Hindlimb muscle (tissue), 1 donor: ENCODE measurements at regions not wholly inside any gene's neighbourhood (a gene's known extent, or its start where the extent isn't known, plus 50 kb on each side); places are given as distances from the start of the nearest gene placed in this dataset.
"Not testable (repeated sequence)": the region's sequence is repeated elsewhere in the genome, so short reads cannot be mapped to it uniquely, and the experiment has no call there.

Experiments
- DNase-seq: peaks from one replicate; pipeline ENCODE4 v3.0.0-alpha.2; 2013

DNA sequence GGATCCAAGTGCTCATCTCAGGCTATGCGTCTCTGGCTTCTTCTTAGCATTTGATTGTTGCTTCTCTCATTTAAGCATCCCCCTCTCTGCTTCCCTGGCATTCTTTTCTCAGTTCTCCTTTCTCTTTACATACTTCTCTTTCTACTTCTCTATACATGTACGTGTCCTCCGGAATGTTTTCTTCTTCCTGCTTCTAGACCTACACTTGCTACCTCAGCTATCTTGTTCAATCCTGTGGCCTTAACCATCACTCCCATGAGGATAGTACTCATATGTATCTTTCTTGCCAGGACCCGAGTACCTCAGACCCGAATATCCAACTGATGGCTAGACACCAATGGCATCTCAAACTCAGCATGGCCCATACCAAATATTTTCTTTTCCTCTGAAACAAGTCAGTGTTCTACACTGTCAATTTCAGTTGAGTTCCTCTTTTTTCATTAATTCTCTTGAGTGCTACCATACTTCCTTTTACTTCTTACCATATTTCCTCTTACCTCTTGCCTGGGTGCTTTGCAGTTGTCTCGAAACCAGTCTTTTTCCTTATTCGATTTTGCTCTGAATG lies 115.1 kb upstream of the SLC38A2 start:
- DNase-seq, result no peak

DNA sequence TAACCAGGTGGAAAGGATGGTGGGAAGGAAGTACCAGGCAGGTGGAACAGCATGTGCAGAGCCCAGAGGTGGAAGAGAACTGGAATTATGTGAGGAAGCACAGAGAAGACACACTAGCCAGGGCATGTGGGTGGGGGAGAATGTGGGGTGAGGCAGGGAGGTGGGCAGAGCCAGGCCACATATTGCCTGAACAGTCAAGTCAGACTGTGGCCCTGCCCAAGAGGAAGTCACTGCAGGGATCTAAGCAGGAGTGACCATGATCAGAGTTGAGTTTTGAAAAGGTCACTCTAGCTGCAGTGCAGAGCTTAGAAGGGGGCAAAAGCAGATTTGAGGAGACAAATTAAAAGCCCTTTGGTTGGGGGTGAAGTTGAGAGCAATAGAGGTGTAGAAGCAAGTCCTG lies 114.0 kb upstream of the SLC38A2 start:
- no peak for DNase-seq

DNA sequence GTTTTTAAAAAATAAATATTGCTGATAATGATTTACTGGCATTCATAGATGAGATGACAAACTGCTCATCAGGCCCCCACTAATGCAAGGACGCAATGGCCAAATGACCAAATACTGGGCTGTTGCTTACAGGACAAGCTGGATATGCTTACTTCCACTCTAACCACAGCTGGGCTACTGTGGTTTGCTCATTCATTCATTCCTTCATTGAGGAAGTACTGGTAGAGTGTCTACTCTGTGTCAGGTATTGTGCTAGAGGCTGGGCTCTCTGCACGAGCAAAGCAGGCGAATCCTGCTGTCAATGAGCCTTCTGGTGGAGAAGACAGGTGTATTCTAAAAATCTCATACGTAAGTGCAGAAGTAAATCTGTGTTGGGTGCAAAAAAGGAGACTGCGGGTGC lies 113.3 kb upstream of the SLC38A2 start:
- DNase-seq, result no peak

DNA sequence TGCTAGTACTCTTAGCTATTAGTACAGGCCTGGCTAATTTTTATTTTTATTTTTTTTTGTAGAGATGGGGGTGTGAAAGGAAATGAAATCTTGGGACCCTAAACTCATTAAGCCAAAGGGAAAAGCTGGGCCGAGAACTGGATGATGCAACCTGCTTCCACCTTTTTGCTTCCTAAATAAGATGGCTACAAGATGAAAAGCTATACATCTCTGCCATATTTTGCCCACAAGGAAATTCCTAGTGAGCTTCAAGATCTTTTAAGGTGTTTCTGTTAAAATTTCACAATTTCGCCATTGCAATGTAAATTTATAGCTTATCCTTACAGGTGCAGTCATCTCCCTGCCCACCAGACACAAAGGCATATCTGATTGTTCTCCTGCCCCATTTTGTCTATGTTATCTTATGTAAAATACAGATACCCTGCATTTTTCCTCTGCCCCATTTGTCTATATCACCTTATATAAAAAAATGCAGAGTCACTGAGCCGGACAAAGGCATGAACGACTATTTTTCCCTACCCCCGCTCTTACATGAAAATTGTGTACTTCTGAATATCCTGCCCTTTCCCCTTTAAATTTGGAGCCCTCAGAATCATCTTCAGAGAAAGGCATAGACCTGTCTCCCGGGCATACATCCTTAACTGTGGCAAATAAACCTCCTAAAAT lies 112.0 kb upstream of the SLC38A2 start:
- DNase-seq, result no peak

DNA sequence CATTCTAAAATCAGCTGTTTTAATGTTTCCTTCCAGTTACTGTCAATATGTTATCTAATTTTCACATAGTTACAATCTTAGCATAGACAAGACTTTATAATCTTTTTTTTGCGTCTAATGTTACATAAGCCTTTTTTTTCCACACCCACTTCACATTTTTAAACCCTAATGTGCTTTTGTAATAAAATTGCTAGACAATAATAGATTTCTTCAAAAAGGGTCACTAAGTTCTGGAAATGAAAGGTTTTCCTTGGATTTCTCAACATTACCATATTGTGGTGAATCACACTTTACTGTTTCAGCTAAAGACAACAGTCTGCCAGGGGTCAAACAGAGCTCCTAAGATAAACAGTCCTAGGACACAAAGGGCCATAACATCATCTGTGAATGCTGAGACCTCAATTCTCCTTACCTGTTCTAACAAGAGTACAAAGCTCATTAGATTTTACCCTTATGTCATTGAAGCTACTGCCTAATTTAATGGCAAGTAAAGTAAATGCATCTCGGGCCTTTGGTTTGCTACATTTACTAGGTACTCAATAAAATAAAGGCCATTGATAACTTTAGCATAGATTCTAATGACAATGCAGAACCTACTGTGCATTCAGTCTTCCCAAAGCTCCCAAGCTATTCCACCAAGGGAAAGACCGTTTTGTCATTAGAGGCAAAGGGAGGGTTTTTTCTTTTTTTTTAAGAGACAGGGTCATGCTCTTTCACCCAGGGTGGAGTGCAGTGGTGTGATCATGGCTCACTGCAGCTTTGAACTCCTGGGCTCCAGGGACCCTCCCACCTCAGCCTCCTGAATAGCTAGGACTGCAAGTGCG lies 111.2 kb upstream of the SLC38A2 start:
- DNase-seq, result no peak

DNA sequence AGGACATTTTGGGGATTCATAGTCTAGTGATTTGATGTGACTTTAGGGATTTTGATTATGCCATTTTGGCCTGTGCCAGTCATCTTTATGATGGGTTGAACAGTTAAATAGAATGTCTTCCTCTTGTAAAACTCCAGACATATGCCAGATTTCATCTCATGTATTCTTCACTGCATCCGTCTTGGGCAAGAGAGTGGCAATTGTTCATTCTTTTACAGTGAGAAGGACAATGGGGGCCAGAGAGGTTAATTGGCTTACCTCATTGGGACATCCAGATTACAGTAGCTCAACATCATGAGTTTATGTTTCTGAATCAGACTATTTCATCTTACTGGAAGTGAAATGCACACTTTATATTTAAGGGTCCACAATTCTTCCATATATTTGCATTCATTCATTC lies 108.2 kb upstream of the SLC38A2 start:
- no peak for DNase-seq

DNA sequence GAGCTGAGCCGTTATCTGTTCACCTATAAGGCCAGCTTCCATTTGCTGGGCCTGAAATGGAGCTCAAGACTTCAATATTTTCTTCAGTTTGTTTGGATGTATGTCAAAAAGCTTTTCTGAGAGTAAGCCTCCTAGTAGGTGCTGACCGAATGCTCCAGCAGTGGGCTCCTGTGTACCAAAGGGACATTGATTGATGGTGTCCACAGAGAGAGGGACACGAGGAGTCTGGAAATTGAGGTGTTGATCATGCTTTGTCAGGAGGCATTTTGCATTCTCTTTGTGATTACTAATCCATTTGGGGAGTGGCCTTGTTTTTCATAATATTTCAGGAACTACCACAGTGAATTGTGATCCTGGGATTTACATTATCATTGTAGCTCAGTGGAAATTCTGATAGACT lies 107.7 kb upstream of the SLC38A2 start:
- no peak for DNase-seq

DNA sequence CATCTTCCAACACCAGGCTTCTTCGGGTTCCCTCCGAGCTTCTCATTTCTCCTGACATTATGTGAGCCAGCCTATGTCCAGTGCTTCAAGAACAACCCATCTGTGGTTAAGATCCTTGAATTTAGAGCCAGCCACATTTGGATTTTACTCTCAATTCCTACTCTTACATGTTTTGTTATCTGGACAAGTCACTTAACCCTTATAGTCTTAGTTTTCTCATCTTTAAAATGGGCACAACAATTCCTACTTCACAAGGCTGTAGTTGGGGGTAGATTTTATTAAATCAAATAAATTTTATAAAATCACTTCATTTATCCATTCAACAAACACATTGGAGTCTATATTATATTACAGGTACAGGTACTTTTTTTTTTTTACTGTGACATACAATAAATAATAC lies 105.5 kb upstream of the SLC38A2 start:
- no peak for DNase-seq

DNA sequence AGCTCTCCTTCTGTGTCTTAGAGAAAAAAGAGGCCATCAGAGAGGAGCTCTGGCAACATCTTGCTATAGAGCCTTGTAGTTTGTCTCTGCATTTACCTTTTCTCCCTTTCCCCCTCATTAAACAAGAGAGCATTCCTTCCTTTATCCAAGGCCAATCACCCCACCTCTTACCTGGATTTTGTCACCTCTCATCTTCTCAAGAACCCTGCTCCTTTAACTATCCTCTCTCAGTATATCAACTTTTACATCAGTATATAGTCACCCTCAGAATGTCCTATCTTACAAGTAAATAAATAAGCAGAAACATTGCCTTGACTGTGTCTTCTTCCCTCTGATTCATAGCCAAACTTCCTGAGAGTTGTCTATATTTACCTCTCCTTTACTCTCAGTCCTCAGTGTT lies 105.0 kb upstream of the SLC38A2 start:
- no peak for DNase-seq

DNA sequence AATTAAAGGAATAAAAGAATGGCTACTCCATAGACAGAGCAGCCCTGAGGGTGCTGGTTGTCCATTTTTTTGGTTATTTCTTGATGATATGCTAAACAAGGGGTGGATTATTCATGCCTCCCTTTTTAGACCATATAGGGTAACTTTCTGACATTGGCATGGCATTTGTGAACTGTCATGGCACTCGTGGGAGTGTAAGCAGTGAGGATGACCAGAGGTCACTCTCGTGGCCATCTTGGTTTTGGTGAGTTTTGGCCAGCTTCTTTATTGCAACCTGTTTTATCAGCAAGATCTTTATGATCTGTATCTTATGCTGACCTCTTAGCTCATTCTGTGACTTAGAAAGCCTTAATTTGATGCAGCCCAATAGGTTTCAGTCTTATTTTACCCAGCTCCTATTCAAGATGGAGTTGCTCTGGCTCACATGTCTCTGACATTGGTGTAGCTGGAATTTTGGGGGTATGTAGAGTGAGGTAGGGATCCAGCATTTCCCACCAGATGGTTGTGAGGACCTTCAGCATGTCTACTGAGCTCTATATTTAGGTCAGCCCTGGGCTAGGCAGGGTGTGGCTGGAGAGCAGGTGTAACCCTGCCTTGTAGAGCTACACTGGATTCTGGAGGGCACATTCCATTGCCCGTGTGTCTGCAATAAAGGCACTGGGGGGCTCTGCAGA lies 103.5 kb upstream of the SLC38A2 start:
- no peak for DNase-seq

DNA sequence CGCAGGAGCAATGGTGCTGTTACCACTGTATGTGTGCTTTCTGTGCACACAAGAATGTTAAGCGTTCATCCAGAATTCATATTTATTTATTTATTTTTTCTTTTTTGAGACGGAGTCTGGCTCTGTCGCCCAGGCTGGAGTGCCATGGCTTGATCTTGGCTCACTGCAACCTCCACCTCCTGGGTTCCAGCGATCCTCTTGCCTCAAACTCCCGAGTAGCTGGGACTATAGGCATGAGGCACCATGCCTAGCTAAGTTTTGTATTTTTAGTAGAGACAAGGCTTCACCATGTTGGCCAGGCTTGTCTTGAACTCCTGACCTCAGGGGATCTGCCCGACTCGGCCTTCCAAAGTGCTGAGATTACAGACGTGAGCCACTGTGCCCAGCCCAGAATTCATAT lies 101.8 kb upstream of the SLC38A2 start:
- DNase-seq, result not testable (repeated sequence)

DNA sequence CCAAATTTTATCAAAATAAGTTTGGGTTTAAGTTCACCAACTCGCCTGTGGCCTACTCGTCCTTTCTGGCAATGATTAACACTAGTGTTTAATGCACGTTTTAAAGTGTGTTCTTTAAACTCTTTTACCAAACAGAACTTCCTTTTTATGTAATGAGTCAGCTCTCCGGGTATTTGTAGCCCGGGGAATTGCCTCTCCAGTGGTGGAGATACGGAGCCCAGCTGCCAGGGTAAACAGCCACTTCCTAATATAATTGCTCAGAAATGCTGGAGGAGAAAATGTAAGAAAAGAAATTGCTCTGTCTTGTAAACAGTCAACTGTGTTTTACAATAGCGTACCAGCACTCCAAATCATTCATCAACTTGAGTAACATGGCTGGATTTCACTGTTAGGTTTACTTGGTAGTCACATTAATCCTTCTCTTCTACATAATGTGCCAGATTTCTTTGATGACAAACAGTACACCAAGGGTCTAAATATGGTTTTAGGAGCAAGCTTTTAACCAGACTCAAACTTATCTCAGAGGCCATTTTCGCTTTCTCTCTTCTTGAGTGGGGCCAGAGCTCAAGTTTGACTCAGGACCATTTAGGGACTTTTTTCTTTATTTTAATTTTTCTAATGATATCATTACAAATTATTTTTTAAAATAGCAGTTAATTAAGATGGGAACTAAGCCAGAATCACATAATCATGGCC lies 101.2 kb upstream of the SLC38A2 start:
- DNase-seq, result no peak

DNA sequence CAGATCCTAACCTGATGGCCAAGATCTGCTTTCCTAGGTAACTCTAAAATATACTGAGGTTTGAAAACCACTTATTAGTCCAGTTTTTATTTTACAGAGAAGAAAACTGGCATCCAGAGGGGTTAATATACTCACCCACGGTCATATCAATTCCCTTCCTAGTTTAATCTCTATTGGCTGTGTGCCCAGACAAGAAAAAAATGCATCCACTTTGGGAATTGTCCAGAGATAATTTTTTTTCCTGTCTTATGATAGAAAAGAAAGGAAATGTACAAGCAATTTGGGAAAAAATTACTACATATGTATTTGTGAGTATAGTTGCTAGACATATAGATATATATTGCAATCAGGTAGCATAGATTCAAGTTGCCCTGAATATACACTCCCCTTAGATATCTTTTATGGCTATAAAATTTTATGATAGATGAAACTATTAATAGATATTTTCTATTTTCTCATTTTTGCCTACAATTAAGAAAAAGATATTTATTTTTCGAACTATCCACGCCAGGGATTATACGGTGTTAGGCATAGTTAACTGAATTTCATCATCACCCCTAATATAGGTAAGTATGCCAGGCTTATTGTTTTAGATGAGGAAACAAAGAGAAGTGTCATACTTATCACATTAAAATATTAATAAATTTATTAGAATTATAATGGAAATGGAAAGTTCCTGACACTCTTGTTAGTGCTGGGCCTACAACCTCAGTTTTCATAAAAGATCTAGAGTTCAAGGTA lies 100.5 kb upstream of the SLC38A2 start:
- no peak for DNase-seq

DNA sequence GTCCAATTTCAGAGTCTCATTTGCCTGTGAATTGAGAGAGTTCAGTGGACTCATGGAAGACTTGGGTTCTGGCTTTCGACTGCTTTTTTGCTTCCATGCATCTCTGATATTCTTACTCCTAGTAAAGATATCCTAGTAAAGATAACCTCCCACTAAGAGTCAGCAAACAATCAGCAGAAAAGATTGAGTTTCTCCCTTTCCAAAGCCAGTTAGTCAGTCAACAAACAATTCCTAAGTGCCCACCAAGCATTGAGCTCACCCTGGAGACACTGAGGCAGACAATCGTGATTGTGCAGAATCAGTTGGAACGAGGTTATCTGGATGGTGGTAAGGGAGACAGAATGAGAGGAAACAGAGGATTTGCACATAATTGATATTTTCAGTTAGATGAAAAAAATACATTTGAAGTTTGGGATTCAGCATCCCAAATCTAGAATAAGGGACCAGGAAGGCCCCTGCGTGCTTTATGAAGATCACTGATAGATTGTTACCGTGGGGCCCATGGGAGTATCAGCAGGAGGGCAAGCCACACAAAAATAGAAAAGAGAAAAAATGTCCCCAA lies 99.7 kb upstream of the SLC38A2 start:
- no peak for DNase-seq

DNA sequence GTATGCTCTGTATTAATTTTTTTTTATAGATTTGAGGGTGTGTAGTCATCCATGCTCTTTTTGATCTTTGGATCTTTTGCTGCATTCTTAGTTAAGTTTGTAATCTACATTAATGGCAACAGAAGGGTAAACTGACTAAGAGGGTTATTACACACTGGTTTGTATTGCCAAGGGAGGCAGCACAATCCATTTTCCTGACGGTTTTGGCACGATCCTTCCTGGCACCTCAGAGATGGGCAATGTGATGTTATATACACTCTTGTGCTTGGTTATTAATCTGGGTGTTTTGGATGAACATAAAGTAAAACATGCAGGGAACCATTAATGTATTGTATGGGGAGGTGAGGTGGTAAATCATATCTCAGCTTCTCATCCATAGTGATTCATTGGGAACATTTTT lies 98.8 kb upstream of the SLC38A2 start:
- no peak for DNase-seq

DNA sequence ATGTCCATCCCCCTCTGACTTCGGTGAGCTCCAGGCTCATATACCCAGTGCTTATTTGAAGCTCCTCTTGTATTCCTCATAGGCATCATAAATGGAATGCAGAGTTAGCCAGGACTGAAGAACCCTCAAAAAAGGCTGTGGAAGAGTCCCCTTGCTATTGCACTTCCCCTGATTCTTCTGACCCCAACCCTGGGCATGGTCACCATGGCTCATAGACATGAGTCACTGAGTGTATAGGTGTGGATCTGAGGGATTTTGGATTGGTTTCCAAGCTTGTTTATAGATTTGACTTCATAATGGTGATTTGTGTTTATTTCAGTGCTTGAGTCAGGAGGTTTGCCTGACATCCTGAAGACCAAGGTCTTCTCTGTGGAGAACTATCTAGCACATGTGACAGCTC lies 98.4 kb upstream of the SLC38A2 start:
- DNase-seq, result no peak

DNA sequence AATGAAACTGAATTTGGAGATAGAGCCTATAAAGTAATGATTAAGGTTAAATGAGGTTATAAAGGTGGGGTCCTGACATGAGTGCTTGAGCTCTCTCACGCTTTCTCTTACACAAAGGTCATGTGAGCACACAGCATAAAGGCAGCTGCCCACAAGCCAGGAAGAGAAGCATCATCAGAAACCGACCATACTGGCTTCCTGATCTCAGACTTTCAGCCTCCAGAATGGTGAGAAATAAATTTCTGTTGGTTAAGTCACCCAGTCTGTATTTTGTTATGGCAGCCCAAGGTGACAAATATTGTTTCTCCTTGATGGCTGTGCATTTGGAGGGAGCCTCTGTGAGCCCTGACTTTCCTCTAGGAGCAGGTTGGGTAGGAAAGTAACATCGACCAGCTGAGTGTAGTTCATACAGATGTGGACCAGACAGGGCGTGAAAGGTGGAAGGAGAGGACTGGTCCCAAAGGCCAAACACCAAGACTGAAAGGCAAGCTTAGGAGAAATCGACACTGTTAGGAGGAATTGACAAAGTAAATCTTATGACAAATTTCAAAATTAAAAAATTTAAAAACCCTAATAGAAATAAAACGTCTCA lies 97.6 kb upstream of the SLC38A2 start:
- DNase-seq, result no peak

DNA sequence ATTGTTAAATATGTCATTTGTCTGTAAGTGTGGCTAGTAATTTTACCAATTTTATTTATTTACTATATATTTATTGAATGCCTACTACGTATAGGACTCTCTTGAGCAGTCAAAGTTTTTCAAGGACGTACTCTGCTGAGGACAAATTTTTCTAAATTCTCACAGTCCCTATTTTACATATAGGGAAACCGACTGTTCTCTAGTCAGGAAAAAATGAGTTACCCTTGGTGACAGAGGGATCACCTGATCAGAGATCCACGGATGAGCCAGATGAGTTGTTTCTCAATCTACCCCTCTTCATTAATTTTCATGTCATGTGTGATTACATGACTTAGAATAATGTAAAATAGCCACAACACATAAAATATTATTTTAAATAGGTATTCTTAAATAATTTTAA lies 96.2 kb upstream of the SLC38A2 start:
- no peak for DNase-seq

DNA sequence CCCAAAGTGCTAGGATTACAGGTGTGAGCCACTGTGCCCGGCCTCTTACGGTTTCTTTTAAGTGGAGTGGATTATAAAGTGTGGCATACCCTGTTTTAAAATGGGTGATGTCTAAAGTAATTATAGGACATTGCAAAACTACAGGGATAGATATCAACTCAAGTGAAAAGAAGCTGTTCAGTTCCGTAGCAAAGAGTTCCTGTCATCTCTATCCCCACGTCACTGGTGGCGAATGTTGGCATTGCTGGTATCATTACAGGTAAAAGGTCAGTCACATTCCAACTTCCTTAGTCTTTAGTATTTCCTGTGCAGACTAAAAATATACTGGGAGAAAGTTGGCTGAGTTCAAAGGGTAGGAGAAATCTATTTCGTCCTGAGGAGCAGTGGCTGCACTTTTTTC lies 95.6 kb upstream of the SLC38A2 start:
- no peak for DNase-seq

DNA sequence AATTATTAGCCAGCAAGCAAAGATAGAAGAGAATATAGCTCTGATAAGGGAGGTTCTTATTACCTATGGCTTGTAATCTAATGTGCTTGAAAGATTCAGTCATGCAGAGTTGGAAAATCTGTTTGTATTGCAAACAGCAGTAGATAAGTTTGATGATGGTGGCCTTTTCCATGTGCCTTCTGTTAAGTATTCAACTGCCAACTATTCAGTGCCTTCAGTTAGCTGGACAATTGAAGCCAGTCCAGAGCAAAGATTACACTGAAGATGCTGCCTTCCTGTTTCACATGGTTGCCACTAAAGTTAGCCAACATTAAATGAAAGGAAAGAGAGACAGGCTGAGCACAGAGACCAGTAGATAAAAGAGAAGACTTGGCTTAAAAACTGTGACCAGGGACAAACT lies 92.7 kb upstream of the SLC38A2 start:
- no peak for DNase-seq

DNA sequence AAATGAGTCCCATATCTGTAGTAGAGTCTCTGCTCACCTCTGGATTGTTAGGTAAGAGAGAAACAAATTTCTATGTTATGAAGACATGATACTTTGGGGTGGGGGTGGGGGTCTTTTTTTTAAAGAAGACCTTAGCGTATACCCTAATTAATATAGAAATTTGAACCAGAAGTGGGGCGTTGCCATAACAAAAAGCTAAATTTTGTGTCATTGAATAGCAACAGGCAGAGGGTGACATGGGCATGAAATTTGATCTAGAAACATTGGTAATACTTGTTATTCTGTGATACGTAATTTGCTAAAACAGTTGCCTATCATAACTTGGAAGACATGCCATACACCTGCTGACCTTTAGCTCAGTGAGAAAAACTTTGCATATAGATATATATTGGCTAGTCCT lies 92.3 kb upstream of the SLC38A2 start:
- no peak for DNase-seq
